Ramos (cell line): ENCODE measurements at regions not wholly inside any gene's neighbourhood (a gene's known extent, or its start where the extent isn't known, plus 50 kb on each side); places are given as distances from the start of the nearest gene placed in this dataset.

Source experiments
- in situ Hi-C: fragments of 300-500 bp; cut with MboI; formaldehyde crosslinking; loops from one replicate; pipeline ENCODE4 v1.14.3; 2022; ENCODE audit warnings: low sequenced_read_pairs; ENCODE audit not compliant: unreplicated experiment

DNA sequence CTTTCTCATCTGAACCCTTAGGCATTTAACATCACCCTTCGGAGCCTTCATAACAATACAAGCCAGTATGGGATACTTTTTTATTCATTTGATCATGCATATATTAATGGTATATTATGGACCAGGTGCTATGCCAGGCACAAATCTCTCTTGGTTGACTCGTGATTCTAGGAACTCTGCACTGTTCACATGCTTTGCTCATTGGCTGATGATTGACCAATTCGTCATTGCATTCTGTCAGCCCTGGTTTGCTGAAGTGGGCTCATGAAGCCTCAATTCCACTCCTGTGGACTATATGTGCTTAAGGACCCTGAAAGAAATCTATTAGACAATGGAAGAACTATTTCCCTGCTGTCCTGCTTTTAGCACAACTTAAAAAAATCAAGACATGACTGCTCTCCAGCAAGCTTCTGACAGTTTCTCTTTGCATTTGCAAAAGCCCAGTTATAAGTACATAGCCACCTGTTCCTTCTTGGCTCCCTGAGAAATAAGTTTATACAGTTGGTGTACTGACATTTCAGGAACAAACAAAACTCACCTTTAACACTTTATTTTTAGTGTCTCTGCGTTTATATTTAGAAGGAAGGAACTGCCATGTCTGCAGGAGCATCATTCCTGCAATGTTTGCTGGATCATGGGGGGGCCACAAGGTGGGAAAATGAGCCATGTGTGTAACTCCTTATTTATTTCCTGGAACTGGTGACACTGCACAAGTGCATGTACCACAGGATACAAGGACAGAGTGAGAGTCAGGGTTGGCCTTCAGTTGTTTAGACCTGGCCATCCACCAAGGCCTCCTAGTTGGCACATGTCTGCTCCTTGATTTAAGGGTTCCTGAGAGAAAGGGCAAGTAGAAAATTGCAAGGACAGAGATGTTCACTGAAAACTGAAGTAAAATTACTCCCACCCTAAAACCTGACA, 146.0 kb upstream of the NAMPT start:
- in situ Hi-C loops: no loop called here

DNA sequence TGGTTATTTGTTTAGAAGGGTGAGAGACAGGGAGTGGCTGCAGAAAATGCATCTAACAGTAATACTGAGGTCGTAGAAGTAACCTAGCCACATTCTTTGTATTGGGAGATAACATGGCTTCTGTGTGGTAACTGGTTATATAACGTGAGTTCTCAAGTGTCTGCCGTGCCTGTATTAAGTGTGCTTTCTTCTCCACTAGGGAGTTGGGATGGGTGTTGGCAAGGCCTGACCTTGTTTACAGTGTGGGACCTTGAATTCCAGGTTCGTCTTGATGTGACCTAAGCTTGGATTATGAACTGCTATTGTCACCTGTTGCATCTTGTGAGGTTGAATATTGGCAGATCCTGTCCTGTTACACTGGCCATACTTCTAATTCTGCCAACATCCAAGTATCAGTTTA, 145.3 kb upstream of the NAMPT start:
- in situ Hi-C loops: no loop called here

- in situ Hi-C loops: no loop called here
Observed at GRCh38 chr7:106426803-106427202, 142.0 kb upstream of the NAMPT start.

- in situ Hi-C loops: no loop called here
Observed at GRCh38 chr7:106425017-106425719, 140.4 kb upstream of the NAMPT start.

- in situ Hi-C loops: no loop called here
Observed at GRCh38 chr7:106424476-106425016, 139.8 kb upstream of the NAMPT start.

DNA sequence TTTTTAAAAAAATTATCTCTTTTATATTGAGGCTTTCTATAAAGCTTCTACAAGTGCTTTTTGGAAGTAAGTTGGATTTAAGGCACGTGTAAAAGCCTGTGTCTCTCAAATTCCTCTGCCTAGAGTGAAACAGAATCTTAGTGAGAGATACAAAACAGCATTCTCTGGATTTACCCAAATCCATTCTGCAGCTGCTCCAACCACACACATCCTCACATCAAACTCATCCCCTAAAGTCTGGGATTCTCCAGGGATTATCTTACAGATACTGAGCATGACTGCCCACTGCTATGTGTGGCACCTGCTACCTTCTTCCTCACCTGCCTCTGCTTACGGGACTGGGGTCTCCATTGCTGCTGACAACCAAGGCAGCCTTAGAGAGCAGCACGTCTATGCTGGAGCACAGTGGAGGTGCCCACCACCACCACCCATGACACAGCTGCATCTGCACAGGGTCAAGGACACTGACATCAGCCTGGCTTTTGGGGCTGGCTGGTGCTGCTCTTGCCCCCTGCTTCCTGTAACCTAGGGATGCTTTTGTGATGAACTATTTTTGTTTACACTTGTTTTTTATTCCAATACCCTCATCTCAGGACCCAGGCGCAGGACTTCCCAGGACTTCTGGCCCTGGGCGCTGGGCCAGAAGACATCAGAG, 139.2 kb upstream of the NAMPT start:
- in situ Hi-C loops: no loop called here

DNA sequence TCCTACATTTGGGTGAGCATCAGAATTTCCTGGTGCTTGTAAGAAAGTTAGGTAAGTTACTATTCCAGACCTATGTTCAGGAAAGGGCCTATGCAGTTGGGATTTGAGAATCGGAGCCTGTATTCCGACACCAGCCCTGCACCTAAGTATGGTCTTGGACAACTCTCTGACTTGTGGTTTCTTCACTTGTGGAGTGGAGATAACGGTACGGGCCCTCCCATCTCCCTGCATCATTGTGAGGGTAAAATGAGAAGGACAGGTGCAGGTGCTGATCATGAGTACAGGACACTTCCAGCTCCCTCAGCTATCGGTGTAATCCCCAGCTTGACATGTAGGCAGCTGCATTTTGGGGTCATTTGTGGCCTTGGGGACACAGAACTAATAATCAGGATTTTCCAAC, 138.3 kb upstream of the NAMPT start:
- in situ Hi-C loops: no loop called here

DNA sequence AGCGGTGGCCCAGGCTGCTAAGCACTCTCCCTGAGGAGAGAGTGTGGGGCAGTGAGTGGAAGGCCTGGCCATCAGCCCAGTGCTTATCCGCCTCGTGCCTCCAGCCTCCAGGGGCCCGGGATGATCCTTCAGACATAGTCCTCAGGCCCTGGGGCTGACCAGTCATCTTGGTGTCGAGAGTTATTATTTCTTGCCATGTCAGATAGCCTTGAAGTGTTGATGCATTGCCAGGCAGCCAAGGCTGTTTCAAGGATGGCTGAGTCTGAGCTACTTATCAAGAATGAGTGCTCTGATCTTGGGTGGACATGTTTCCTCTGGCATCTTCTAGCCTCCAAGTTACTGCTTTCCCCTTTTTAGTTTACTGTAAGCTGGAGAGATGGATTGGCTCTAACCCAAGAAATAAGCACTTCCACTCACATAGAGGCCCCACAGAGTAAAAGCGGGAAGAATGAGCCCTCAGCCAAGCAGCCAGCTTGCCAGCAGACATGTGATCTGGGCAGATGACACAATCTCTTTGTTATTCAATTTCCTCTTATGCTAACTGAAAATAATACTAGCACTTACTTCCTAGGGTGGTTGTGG, 136.5 kb upstream of the NAMPT start:
- in situ Hi-C loops: no loop called here

- in situ Hi-C loops: no loop called here
Observed at GRCh38 chr7:106420736-106421135, 136.0 kb upstream of the NAMPT start.

DNA sequence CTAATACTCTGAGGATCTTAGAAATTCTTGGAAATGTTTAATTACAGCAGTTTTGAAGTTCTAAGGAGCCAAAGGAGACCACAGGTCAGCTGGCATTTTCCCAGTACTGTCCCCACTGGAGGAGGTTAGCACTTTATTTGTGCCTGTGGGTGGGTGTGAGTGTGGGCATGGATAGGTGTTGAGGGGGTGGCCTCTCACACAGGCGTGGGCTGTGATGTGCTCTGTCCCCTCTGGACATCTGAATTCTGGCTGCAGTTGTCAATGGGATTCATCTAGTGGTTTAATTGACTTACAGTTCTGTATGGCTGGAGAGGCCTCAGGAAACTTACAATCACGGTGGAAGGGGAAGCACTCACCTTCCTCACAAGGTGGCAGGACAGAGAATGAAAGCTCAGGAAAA, 135.4 kb upstream of the NAMPT start:
- in situ Hi-C loops: no loop called here

DNA sequence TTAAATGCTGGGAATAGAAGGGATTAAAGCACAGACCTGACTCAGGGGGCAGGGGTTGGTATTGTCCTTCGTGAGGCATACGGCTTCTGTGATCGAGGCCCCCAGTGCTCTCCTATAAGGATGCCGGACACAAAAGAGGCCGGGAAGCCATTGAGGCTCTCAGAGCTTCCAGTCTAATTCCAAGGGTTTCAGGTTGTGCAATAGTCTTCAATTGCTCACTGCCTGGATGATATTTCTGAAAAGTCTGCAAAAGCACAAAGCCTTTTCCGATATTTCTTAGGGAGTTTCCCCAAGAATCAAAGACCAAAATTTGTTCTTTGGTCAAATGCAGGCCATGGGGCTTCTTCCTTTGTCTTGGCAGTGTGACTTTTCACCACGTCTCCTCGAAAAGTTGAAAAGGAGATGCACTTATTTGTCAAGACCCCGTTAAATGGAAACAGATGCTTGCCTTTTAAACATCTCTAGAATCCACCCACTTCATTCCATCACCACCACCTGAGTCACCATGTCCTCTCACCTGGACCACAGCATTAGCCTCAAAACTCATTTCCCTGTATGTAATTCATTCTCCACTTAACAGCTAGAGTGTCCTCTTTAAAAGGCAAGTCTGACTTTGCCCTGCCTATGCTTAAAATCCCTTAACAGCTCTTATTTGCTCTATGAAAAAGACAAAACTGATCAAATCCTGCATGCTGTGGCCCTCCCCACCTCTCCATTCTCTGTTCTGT, 134.8 kb upstream of the NAMPT start:
- in situ Hi-C loops: no loop called here

GRCh38 chr7:106418526-106418925, 133.7 kb upstream of the NAMPT start:
- in situ Hi-C loops: no loop called here

- in situ Hi-C loops: no loop called here
Observed at GRCh38 chr7:106418094-106418493, 133.3 kb upstream of the NAMPT start.

DNA sequence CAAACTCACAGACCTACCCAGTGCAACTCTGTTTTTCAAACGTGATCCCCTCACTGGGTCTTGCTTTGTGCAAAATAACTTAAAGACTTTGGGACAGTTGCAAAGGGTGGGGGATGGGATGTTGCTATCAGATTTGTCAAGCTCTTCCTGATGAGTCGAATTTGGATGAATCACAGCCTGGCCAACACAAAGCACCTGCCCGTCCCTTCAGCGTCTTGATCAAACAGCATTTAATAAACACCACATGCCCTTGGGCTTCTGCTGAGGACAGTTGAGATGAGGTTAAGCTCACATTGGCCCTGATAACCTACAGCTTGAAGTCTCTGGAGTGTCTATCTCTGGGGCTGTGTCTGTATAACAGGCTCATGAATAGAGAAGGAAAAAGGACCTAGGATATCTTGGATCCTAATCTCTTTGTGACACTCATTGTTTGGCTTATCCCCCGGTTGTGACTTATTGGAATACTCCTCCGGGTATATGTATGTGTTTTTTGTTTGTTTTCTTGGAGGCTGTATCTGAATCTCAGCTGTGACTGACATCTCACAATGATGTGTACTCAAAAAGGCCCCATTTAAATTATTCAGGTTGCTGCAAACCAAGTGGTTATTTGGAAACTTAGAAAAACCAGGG, 132.6 kb upstream of the NAMPT start:
- in situ Hi-C loops: no loop called here

GRCh38 chr7:106416430-106416829, 131.6 kb upstream of the NAMPT start:
- in situ Hi-C loops: no loop called here

DNA sequence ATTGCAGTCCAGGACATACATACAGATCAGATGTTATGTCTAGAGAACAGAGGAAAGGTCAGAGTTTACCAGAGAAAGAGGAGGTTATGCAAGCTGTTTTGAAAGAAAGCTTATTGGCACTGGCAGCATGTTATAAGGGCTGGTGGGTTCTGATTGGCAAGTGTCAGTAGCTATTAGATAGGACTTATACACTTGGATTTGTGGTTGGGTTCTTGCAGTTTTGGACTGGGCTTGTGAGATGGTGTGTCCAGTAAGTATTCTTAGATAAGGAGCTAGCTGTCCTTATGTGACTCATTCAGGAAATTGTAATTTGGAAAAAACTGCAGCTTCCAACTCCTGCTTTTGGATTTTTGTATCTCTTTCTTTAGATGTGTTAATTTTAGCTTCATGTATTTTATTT, 130.7 kb upstream of the NAMPT start:
- in situ Hi-C loops: no loop called here

- in situ Hi-C loops: no loop called here
Observed at GRCh38 chr7:106413446-106413845, 128.7 kb upstream of the NAMPT start.

DNA sequence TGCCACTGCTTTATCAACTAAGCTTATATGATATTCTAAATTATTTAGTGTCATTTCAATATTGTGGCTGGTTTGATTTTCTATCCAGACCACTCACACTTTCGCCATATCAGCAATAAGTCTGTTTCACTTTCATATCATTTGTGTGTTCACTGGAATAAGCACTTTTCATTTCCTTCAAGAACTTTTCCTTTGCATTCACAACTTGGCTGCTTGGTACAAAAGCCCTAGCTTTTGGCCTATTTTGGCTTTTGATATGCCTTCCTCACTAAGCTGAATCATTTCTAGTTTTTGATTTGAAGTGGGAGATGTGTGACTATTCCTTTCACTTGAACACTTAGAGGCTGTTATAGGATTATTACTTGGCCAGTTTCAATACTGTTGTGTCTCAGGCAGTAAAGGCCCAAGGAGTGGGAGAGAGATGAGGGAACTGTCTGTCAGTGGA, 120.9 kb upstream of the NAMPT start:
- in situ Hi-C loops: no loop called here

DNA sequence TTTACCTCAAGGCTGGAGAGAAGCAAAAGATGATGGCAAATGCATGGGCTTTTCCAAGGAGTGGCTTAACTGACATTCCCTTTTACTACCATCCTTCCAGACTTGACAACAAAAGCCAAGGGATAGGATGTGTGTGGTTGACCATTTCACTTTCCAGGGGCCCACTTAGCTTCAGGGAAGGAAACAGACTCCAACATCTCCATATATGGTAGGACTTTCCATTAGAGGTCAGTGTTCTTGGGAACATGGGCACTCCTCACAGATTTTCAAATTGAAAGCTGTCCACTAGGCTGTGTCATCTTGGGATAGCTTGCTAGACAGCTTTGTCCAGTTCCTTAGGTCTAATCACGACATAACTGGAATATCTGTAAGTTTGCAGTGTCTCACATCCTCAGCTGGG, 118.1 kb upstream of the NAMPT start:
- in situ Hi-C loops: no loop called here
